ENCODE measurements at regions not wholly inside any gene's neighbourhood (a gene's known extent, or its start where the extent isn't known, plus 50 kb on each side); places are given as distances from the start of the nearest gene placed in this dataset.
"Not testable (repeated sequence)": the region's sequence is repeated elsewhere in the genome, so short reads cannot be mapped to it uniquely, and the experiment has no call there.

GRCh38 chr22:33162196-33162595, 104.0 kb upstream of the SYN3 start:
- DNase-seq (ENCODE audit: low spot score), result no peak
- 38% methylated on average over 3 of the region's 3 CpGs for WGBS

GRCh38 chr22:33160525-33160924, 102.3 kb upstream of the SYN3 start:
- no peak overlapping the region for H3K4me3 ChIP-seq (ENCODE audit: low read depth in 1 of 3, low read length in 3 of 3)
- no peak overlapping the region for H3K9ac ChIP-seq (ENCODE audit: low read depth in 1 of 2, low read length in 2 of 2)
- H3K9me3 ChIP-seq (ENCODE audit: control insufficient read depth in 4 of 4, low read length in 3 of 4), result peaks cover 0 to 2% (median 0%) of the 10 kb centered on the region in 4 donors
- no peak overlapping the region for H3K27ac ChIP-seq (ENCODE audit: low read depth in 1 of 2, low read length in 2 of 2)
- TF ChIP-seq ATF3 (IDR thresholded peaks at IDR 0.05), result no peak
- no peak for TF ChIP-seq FOXA1 (IDR thresholded peaks at IDR 0.05)
- TF ChIP-seq YY1 (IDR thresholded peaks at IDR 0.05), result no peak
- no peak for TF ChIP-seq SP1 (IDR thresholded peaks at IDR 0.05)
- TF ChIP-seq, protein P1, sequence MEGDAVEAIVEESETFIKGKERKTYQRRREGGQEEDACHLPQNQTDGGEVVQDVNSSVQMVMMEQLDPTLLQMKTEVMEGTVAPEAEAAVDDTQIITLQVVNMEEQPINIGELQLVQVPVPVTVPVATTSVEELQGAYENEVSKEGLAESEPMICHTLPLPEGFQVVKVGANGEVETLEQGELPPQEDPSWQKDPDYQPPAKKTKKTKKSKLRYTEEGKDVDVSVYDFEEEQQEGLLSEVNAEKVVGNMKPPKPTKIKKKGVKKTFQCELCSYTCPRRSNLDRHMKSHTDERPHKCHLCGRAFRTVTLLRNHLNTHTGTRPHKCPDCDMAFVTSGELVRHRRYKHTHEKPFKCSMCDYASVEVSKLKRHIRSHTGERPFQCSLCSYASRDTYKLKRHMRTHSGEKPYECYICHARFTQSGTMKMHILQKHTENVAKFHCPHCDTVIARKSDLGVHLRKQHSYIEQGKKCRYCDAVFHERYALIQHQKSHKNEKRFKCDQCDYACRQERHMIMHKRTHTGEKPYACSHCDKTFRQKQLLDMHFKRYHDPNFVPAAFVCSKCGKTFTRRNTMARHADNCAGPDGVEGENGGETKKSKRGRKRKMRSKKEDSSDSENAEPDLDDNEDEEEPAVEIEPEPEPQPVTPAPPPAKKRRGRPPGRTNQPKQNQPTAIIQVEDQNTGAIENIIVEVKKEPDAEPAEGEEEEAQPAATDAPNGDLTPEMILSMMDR (IDR thresholded peaks at IDR 0.05; ENCODE audit: low read depth, low read length, missing input control), result no peak
- TF ChIP-seq, protein P2, sequence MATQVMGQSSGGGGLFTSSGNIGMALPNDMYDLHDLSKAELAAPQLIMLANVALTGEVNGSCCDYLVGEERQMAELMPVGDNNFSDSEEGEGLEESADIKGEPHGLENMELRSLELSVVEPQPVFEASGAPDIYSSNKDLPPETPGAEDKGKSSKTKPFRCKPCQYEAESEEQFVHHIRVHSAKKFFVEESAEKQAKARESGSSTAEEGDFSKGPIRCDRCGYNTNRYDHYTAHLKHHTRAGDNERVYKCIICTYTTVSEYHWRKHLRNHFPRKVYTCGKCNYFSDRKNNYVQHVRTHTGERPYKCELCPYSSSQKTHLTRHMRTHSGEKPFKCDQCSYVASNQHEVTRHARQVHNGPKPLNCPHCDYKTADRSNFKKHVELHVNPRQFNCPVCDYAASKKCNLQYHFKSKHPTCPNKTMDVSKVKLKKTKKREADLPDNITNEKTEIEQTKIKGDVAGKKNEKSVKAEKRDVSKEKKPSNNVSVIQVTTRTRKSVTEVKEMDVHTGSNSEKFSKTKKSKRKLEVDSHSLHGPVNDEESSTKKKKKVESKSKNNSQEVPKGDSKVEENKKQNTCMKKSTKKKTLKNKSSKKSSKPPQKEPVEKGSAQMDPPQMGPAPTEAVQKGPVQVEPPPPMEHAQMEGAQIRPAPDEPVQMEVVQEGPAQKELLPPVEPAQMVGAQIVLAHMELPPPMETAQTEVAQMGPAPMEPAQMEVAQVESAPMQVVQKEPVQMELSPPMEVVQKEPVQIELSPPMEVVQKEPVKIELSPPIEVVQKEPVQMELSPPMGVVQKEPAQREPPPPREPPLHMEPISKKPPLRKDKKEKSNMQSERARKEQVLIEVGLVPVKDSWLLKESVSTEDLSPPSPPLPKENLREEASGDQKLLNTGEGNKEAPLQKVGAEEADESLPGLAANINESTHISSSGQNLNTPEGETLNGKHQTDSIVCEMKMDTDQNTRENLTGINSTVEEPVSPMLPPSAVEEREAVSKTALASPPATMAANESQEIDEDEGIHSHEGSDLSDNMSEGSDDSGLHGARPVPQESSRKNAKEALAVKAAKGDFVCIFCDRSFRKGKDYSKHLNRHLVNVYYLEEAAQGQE (IDR thresholded peaks at IDR 0.05), result no peak
- no peaks in the 10 kb centered on the region for H3K27me3 ChIP-seq (ENCODE audit: control insufficient read depth in 4 of 4, insufficient read depth in 4 of 4, low read length in 3 of 4)
- no peak for DNase-seq (ENCODE audit: low spot score)
- 98% methylated on average over 1 of the region's 1 CpG for WGBS
- H3K4me1 ChIP-seq (ENCODE audit: control insufficient read depth in 4 of 4, insufficient read depth in 4 of 4, low read length in 3 of 4), result no peaks in the 10 kb centered on the region
- H3K36me3 ChIP-seq (ENCODE audit: control insufficient read depth in 4 of 4, insufficient read depth in 3 of 4, low read depth in 1 of 4, low read length in 3 of 4), result no peaks in the 10 kb centered on the region

More at GRCh38 chr22:33162196-33162595, 104.0 kb upstream of the SYN3 start:
- H3K4me1 ChIP-seq (ENCODE audit: control insufficient read depth in 4 of 4, insufficient read depth in 4 of 4, low read length in 3 of 4), result no peaks in the 10 kb centered on the region
- H3K27me3 ChIP-seq (ENCODE audit: control insufficient read depth in 4 of 4, insufficient read depth in 4 of 4, low read length in 3 of 4), result peaks cover 0 to 5% (median 0%) of the 10 kb centered on the region in 4 donors
- TF ChIP-seq GABPA (IDR thresholded peaks at IDR 0.05 in 1 of 2, conservative IDR thresholded peaks at IDR 0.05 in 1 of 2), result no peak
- no peak for TF ChIP-seq EGR1 (IDR thresholded peaks at IDR 0.05; ENCODE audit: low read depth in 2 of 2)
- TF ChIP-seq FOXA1 (IDR thresholded peaks at IDR 0.05), result no peak
- TF ChIP-seq YY1 (IDR thresholded peaks at IDR 0.05), result no peak
- TF ChIP-seq, protein P3, sequence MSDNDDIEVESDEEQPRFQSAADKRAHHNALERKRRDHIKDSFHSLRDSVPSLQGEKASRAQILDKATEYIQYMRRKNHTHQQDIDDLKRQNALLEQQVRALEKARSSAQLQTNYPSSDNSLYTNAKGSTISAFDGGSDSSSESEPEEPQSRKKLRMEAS (IDR thresholded peaks at IDR 0.05), result no peak
- TF ChIP-seq RAD21 (IDR thresholded peaks at IDR 0.05), result no peak
- TF ChIP-seq, protein P2 (IDR thresholded peaks at IDR 0.05), result no peak
- no peak for TF ChIP-seq SP1 (IDR thresholded peaks at IDR 0.05)
- no peak for TF ChIP-seq HNF4A (conservative IDR thresholded peaks at IDR 0.05)
- TF ChIP-seq, protein P1 (IDR thresholded peaks at IDR 0.05; ENCODE audit: low read depth, low read length, missing input control), result no peak
- no peak for TF ChIP-seq HNF4G (IDR thresholded peaks at IDR 0.05)
- no peak for TF ChIP-seq FOXA2 (IDR thresholded peaks at IDR 0.05)
- no peak for TF ChIP-seq ATF3 (IDR thresholded peaks at IDR 0.05)
- H3K9ac ChIP-seq (ENCODE audit: low read depth in 1 of 2, low read length in 2 of 2), result no peak overlapping the region
- no peak overlapping the region for H3K4me3 ChIP-seq (ENCODE audit: low read depth in 1 of 3, low read length in 3 of 3)
- H3K36me3 ChIP-seq (ENCODE audit: control insufficient read depth in 4 of 4, insufficient read depth in 3 of 4, low read depth in 1 of 4, low read length in 3 of 4), result no peaks in the 10 kb centered on the region
- no peak overlapping the region for H3K27ac ChIP-seq (ENCODE audit: low read depth in 1 of 2, low read length in 2 of 2)
- no peaks in the 10 kb centered on the region for H3K9me3 ChIP-seq (ENCODE audit: control insufficient read depth in 4 of 4, low read length in 3 of 4)

DNA sequence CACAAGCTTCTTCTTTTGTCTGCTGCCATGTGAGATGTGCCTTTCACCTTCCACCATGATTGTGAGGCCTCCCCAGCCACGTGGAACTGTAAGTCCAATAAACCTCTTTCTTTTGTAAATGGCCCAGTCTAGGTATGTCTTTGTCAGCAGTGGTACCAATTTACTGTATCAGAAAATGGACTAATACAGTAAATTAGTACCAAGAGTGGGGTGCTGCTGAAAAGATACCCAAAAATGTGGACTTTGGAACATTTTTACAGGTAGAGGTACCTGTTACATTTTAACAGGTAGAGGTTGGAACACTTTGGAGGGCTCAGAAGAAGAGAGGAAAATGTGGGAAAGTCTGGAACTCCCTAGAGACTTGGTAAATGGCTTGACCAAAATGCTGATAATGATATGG, 96.8 kb upstream of the SYN3 start:
- H3K9me3 ChIP-seq (ENCODE audit: control insufficient read depth in 4 of 4, low read length in 3 of 4); H3K4me1 ChIP-seq (ENCODE audit: control insufficient read depth in 4 of 4, insufficient read depth in 4 of 4, low read length in 3 of 4); H3K4me3 ChIP-seq (ENCODE audit: low read depth in 1 of 3, low read length in 3 of 3); H3K36me3 ChIP-seq (ENCODE audit: control insufficient read depth in 4 of 4, insufficient read depth in 3 of 4, low read depth in 1 of 4, low read length in 3 of 4); H3K27me3 ChIP-seq (ENCODE audit: control insufficient read depth in 4 of 4, insufficient read depth in 4 of 4, low read length in 3 of 4); H3K27ac ChIP-seq (ENCODE audit: low read depth in 1 of 2, low read length in 2 of 2); DNase-seq (ENCODE audit: low spot score); H3K9ac ChIP-seq (ENCODE audit: low read depth in 1 of 2, low read length in 2 of 2): not testable (repeated sequence)
- WGBS, result 48% methylated on average over 1 of the region's 1 CpG
